Stimulated activated naive CD8-positive, alpha-beta T cell treated with anti-CD3 and anti-CD28 coated beads, Interleukin-15, amount 100 ng/mL, for 72 hours (primary cell): ENCODE measurements at regions not wholly inside any gene's neighbourhood (a gene's known extent, or its start where the extent isn't known, plus 50 kb on each side); places are given as distances from the start of the nearest gene placed in this dataset.

Experiments
- ATAC-seq: fragments of 150-1000 bp; cut with Tn5 transposase; 2 replicates; pipeline ENCODE4 v1.10.0; 2021; ENCODE audit warnings: mild to moderate bottlenecking, moderate library complexity
- DNase-seq, 2 donors: peaks; one replicate each; pipeline ENCODE4 v3.0.0; 2021 to 2022
- H3K27ac Mint-ChIP-seq, 2 donors: one replicate each; pipeline ENCODE4 v1.8.0; 2022; ENCODE audit warnings: mild to moderate bottlenecking in 2 of 2, mixed read lengths in 2 of 2, moderate library complexity in 2 of 2
- H3K27me3 Mint-ChIP-seq: one replicate; pipeline ENCODE4 v1.8.0; 2022; ENCODE audit warnings: mixed read lengths
- H3K4me1 Mint-ChIP-seq: one replicate; pipeline ENCODE4 v1.8.0; 2022; ENCODE audit warnings: mild to moderate bottlenecking, mixed read lengths
- H3K4me3 Mint-ChIP-seq, 2 donors: one replicate each; pipeline ENCODE4 v1.8.0; 2022; ENCODE audit warnings: mild to moderate bottlenecking in 2 of 2, mixed read lengths in 2 of 2, moderate library complexity in 1 of 2
- H3K9me3 Mint-ChIP-seq, 2 donors: one replicate each; pipeline ENCODE4 v1.8.0; 2022; ENCODE audit warnings: mixed read lengths in 2 of 2

GRCh38 chr11:72491001-72491400 lies 56.7 kb upstream of the CLPB start:
- Mint-ChIP-seq H3K27me3 (no peaks in the 10 kb centered on the region), H3K4me3 (no peak overlapping the region), H3K4me1 (peaks cover 8% of the 10 kb centered on the region), H3K27ac (no peak overlapping the region), H3K9me3 (no peaks in the 10 kb centered on the region)
- DNase-seq: no peak
- ATAC-seq: no peak
